ENCODE measurements at regions not wholly inside any gene's neighbourhood (a gene's known extent, or its start where the extent isn't known, plus 50 kb on each side); places are given as distances from the start of the nearest gene placed in this dataset.

DNA sequence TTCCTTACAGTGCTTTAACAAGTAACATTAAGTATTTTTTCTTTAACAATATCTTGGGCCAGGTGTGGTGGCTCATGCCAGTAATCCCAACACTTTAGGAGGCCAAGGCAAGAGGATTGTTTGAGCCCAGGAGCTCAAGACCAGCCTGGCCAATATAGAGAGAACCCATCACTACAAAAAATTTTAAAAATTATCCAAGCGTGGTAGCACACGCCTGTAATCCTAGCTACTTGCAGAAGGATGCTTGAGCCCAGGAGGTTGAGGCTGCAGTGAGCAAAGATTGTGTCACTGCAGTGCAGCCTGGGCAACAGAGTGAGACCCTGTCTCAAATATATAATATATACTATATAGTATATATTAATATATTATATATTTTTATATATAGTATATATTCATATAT, 162.2 kb downstream of the ZNF674 start:
- no peak overlapping the region for H3K4me3 Mint-ChIP-seq
- intact Hi-C loops (cut with micrococcal nuclease), result loop anchor here (5.0 kb wide), 1 partner anchor 304 kb away; no protein-coding TSS in a partner anchor
- no peaks in the 10 kb centered on the region for H3K9me3 Mint-ChIP-seq
- no peaks in the 10 kb centered on the region for H3K36me3 Mint-ChIP-seq (ENCODE audit: low read depth)
- H3K27me3 Mint-ChIP-seq, result peaks cover 10% of the 10 kb centered on the region
- DNase-seq, result no peak
- no peak overlapping the region for H3K27ac Mint-ChIP-seq
- H3K4me1 Mint-ChIP-seq, result no peaks in the 10 kb centered on the region

- Mint-ChIP-seq H3K4me3 (no peak overlapping the region), H3K4me1 (no peaks in the 10 kb centered on the region), H3K27me3 (peaks cover 10% of the 10 kb centered on the region), H3K36me3 (ENCODE audit: low read depth) (no peaks in the 10 kb centered on the region), H3K9me3 (no peaks in the 10 kb centered on the region), H3K27ac (no peak overlapping the region)
- no peak for DNase-seq
- intact Hi-C loops (cut with micrococcal nuclease), result loop anchor here (5.0 kb wide), 1 partner anchor 305 kb away; no protein-coding TSS in a partner anchor
These were observed 162.6 kb downstream of the ZNF674 start for GRCh38 chrX:46382595-46382994.

DNA sequence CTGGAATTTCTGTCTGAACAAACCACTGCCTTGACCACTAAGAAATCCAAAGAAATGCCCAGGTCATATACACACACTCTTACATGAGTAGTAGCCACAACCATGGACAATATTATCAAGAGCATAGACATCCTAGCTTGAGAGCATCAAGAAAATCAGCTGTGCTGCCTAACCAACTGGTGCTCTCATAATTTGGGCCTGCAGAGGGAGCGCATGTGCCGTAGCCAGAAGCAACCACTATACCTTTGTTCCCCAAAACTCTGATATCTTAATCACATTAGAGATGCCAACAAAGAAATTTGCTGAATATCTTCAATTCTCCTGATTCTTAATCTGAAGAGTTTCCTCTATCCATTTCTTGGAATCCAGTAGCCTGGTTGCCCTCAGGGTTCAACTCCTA, 163.6 kb downstream of the ZNF674 start:
- peak; percentile 78 for DNase-seq
- Mint-ChIP-seq H3K27ac (no peak overlapping the region), H3K4me3 (no peak overlapping the region), H3K9me3 (no peaks in the 10 kb centered on the region), H3K4me1 (no peaks in the 10 kb centered on the region), H3K36me3 (ENCODE audit: low read depth) (no peaks in the 10 kb centered on the region), H3K27me3 (peaks cover 10% of the 10 kb centered on the region)
- intact Hi-C loops (cut with micrococcal nuclease), result loop anchor here (5.0 kb wide), 1 partner anchor 306 kb away; no protein-coding TSS in a partner anchor

DNA sequence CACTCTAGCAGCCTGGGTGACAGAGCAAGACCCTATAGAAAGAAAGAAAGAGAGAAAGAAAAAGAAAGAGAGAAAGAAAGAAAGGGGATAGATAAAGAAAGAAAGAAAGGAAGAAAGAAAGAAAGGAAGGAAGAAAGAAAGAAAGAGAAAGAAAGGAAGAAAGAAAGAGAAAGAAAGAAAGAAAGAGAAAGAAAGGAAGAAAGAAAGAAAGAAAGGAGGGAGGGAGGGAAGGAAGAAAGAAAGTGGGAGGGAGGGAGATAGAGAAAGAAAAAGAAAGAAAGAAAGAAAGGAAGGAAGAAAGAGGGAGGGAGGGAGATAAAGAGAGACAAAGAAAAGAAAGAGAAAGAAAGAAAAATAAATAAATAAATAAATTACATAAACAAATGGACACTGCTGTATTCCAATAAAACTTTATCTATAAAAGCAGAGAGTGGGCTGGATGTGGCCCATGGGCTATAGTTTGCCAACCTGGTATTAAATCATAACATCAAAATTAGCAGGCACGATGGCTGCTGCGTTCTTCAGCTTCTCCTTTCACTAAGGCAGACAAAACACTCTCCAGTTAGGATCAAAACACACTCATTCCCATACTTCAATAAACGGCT, 165.0 kb downstream of the ZNF674 start:
- H3K9me3 Mint-ChIP-seq, result no peaks in the 10 kb centered on the region
- intact Hi-C loops (cut with micrococcal nuclease), result loop anchor here (5.0 kb wide), 1 partner anchor 307 kb away; no protein-coding TSS in a partner anchor
- H3K27me3 Mint-ChIP-seq, result peaks cover 7% of the 10 kb centered on the region
- no peaks in the 10 kb centered on the region for H3K36me3 Mint-ChIP-seq (ENCODE audit: low read depth)
- DNase-seq, result no peak
- H3K4me1 Mint-ChIP-seq, result peaks cover 3% of the 10 kb centered on the region
- H3K27ac Mint-ChIP-seq, result no peak overlapping the region
- no peak overlapping the region for H3K4me3 Mint-ChIP-seq

GRCh38 chrX:46376246-46376885, 168.9 kb downstream of the ZNF674 start:
- H3K9me3 Mint-ChIP-seq, result no peaks in the 10 kb centered on the region
- no peaks in the 10 kb centered on the region for H3K36me3 Mint-ChIP-seq (ENCODE audit: low read depth)
- DNase-seq, result peak; percentile 73
- no peak overlapping the region for H3K27ac Mint-ChIP-seq
- peaks cover 3% of the 10 kb centered on the region for H3K4me1 Mint-ChIP-seq
- no peak overlapping the region for H3K4me3 Mint-ChIP-seq
- intact Hi-C loops (cut with micrococcal nuclease), result loop anchor here (2.0 to 10.0 kb wide), 2 partner anchors 524 to 862 kb away; no protein-coding TSS in a partner anchor
- peaks cover 7% of the 10 kb centered on the region for H3K27me3 Mint-ChIP-seq

DNA sequence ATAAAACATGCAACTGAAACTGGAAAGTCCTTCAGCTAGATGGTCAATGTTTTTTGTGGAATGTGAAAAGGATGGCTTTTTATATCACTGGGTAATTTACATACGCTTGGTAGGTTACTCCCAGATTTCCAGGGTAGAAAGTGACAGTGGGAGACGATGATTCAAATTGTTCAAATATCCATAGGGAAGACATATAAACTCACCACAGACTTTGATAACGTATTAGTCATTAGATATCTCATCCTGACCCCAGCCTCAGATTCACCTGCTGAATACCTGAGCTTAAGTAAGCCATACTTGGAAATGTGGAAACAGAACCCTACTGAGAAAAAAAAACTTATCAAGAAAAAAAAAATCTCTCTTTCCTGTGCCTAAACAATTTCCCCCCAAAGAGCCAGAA, 169.4 kb downstream of the ZNF674 start:
- H3K36me3 Mint-ChIP-seq (ENCODE audit: low read depth), result no peaks in the 10 kb centered on the region

DNA sequence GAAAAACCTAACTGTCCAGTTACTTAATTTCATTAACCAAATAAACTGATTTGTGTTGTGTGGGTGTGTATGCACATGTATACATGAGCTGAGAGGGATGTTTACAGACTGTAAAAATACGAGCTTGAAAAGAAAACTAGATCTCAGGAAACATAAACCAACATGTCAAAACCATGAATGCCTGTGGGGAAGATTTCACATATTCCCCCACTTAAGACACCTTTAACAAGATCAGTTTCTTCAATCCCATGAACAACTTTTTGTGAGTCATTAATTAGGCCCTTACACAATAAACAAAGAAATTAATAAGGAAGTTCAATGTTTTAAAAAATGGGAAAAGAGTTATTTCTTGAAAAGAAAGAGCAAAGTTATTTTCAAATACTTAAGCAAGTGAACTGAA, 170.8 kb downstream of the ZNF674 start:
- intact Hi-C loops (cut with micrococcal nuclease), result loop anchor here (10.0 kb wide), 1 partner anchor 860 kb away; no protein-coding TSS in a partner anchor
- H3K27ac Mint-ChIP-seq, result no peak overlapping the region
- no peaks in the 10 kb centered on the region for H3K36me3 Mint-ChIP-seq (ENCODE audit: low read depth)
- no peak for DNase-seq
- H3K4me3 Mint-ChIP-seq, result no peak overlapping the region
- H3K4me1 Mint-ChIP-seq, result peaks cover 3% of the 10 kb centered on the region
- no peaks in the 10 kb centered on the region for H3K9me3 Mint-ChIP-seq
- H3K27me3 Mint-ChIP-seq, result peaks cover 2% of the 10 kb centered on the region

More for the DNA sequence above, 169.4 kb downstream of the ZNF674 start:
- no peak for DNase-seq
- no peak overlapping the region for H3K4me3 Mint-ChIP-seq
- intact Hi-C loops (cut with micrococcal nuclease), result loop anchor here (2.0 to 10.0 kb wide), 2 partner anchors 523 to 861 kb away; no protein-coding TSS in a partner anchor
- H3K4me1 Mint-ChIP-seq, result peaks cover 3% of the 10 kb centered on the region
- H3K27ac Mint-ChIP-seq, result no peak overlapping the region
- no peaks in the 10 kb centered on the region for H3K9me3 Mint-ChIP-seq
- H3K27me3 Mint-ChIP-seq, result peaks cover 4% of the 10 kb centered on the region

DNA sequence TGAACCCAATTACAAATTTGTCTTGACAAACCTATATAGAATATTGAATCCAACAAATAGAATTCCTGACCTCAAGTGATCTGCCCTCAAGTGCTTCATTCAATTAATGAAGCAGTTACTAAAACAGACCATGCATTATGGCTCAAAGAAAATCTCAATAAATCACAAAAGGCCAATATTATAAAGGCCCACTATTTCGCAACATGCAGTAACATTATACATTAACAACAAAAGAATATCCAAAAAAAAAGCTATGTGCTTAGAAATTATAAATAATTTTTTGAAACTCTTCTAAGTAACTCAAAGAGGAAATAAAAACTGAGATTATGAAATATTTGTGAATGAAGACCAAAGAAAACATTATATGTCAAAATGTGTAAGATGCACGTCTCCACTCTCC, 177.7 kb downstream of the ZNF674 start:
- intact Hi-C loops (cut with micrococcal nuclease), result no loop called here
- no peak for DNase-seq
- no peak overlapping the region for H3K27ac Mint-ChIP-seq
- no peaks in the 10 kb centered on the region for H3K36me3 Mint-ChIP-seq (ENCODE audit: low read depth)
- no peaks in the 10 kb centered on the region for H3K9me3 Mint-ChIP-seq
- peaks cover 2% of the 10 kb centered on the region for H3K27me3 Mint-ChIP-seq
- no peaks in the 10 kb centered on the region for H3K4me1 Mint-ChIP-seq
- no peak overlapping the region for H3K4me3 Mint-ChIP-seq

- Mint-ChIP-seq H3K36me3 (ENCODE audit: low read depth) (no peaks in the 10 kb centered on the region), H3K4me3 (no peak overlapping the region), H3K27me3 (no peaks in the 10 kb centered on the region), H3K27ac (no peak overlapping the region), H3K9me3 (no peaks in the 10 kb centered on the region), H3K4me1 (no peaks in the 10 kb centered on the region)
- intact Hi-C loops (cut with micrococcal nuclease), result no loop called here
- DNase-seq, result no peak
These were observed 178.6 kb downstream of the ZNF674 start for GRCh38 chrX:46366381-46367207.

DNA sequence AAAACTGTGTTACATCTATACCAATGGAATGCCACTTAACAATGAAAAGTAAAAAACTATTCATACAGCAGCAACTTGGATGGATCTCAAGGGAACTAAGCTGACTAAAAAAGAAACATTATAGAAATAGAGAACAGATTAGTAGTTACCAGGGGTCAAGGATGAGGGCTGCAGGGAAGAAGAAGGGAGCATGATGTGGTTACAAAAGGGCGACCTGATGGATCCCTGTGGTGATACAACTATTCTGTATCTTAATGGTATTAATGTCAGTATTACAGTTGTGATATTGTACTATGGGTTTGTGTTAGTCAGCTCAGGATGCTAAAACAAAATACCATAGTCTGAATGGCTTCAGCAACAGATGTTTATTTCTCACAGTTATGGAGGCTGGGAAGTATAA, 190.7 kb downstream of the ZNF674 start:
- Mint-ChIP-seq H3K4me1 (no peaks in the 10 kb centered on the region), H3K27me3 (no peaks in the 10 kb centered on the region)

DNA sequence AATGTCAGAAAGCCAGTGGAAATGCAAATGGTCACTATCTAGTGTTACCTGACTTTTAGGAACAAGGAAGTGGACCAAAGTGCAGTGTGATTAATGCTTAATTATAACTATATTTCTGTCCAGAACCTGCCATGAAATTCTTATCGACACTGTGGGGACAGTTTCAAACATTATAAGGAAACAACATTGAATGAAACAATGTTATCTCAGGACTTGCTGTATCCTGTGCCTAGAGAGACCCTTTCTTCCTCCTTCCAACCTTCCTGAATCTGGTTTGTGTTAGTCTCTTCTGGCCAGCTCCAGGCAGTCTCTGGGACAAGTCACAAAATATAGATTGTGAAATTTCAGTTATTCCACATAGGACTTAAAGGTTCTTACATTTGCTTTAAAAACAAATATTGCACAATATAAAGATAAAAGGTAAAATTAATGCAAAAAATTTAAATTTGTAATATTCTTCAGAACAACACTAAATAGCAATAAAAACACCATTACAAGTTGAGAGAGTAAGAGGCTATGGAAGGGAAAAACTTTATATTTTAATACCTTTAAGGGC, 203.4 kb downstream of the ZNF674 start:
- no peak overlapping the region for H3K4me3 Mint-ChIP-seq
- no peaks in the 10 kb centered on the region for H3K36me3 Mint-ChIP-seq (ENCODE audit: low read depth)
- H3K27ac Mint-ChIP-seq, result no peak overlapping the region
- H3K4me1 Mint-ChIP-seq, result no peaks in the 10 kb centered on the region
- peaks cover 5% of the 10 kb centered on the region for H3K27me3 Mint-ChIP-seq
- intact Hi-C loops (cut with micrococcal nuclease), result no loop called here
- no peak for DNase-seq
- H3K9me3 Mint-ChIP-seq, result peaks cover 8% of the 10 kb centered on the region

More for the DNA sequence above, 190.7 kb downstream of the ZNF674 start:
- Mint-ChIP-seq H3K36me3 (ENCODE audit: low read depth) (no peaks in the 10 kb centered on the region), H3K9me3 (no peaks in the 10 kb centered on the region), H3K4me3 (no peak overlapping the region), H3K27ac (no peak overlapping the region)
- intact Hi-C loops (cut with micrococcal nuclease), result no loop called here
- DNase-seq, result no peak

DNA sequence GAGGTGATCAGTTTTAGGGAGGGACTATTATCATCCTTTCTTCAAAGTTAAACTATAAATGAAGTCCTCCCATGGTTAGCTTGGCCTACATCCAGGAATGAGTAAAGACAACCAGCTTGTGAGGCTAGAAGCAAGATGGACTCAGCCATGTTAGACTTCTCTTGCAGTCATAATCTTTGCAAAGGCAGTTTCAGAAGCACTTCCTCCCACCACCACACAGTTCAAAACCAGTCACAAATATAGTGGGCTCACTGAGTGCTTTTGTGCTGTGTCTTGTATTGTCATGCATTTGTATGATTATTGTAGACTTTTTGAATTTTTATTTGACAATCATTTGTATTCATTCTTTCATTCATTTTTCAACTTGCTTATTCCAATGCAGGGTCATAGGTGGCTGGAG, 204.5 kb downstream of the ZNF674 start:
- Mint-ChIP-seq H3K9me3 (peaks cover 3% of the 10 kb centered on the region), H3K36me3 (ENCODE audit: low read depth) (no peaks in the 10 kb centered on the region), H3K4me1 (no peaks in the 10 kb centered on the region)

DNA sequence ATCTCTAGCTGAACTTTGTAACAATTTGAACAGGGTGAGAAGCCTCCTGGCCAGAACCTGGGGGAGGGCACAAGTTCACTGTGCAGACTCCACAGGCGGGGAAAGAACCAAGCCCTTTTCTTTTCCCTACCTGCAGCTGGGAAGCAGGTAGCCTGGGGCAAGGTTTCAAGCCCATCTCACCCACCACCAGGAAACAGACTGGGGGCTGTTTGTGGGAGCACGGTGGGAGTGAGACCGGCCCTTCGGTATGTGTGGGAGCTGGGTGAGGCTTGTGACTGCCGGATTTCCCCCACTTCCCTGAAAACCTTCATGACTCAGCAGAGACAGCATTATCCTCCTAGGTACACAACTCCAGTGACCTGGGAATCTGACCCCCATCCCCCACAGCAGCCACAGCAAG, 211.7 kb downstream of the ZNF674 start:
- DNase-seq, result no peak
- Mint-ChIP-seq H3K4me1 (peaks cover 4% of the 10 kb centered on the region), H3K4me3 (no peak overlapping the region), H3K36me3 (ENCODE audit: low read depth) (peaks cover 4% of the 10 kb centered on the region), H3K9me3 (peaks cover 10% of the 10 kb centered on the region), H3K27me3 (no peaks in the 10 kb centered on the region), H3K27ac (no peak overlapping the region)
- intact Hi-C loops (cut with micrococcal nuclease), result no loop called here

More for the DNA sequence above, 204.5 kb downstream of the ZNF674 start:
- H3K27me3 Mint-ChIP-seq, result peaks cover 1% of the 10 kb centered on the region
- intact Hi-C loops (cut with micrococcal nuclease), result no loop called here
- DNase-seq, result no peak
- H3K27ac Mint-ChIP-seq, result no peak overlapping the region
- no peak overlapping the region for H3K4me3 Mint-ChIP-seq
